ENCODE measurements at regions not wholly inside any gene's neighbourhood (a gene's known extent, or its start where the extent isn't known, plus 50 kb on each side); places are given as distances from the start of the nearest gene placed in this dataset.

DNA sequence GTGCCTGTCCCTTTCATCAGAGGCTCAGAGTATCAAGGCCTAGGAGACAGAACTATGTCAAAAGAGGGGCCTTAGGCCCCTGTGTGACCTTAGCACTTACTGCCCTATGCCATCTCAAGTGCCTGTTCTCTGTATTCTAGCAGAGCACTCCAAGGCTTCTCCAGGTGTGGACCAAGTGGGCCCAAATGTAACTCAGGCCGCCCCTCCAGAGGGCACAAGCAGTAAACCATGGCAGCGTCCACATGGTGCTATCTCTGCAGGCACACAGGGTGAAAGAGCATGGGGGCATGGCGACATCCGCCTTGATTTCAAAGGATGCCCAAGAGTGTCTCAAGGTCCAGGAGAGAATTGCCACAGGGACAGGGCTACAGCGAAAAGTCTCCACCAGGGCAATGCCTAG is 628.7 kb downstream of the RPS29 start:
- H3K4me2 ChIP-seq (replicated peaks; ENCODE audit: extremely low read depth, low read length, poor library complexity, severe bottlenecking): no peak overlapping the region
- no peak overlapping the region for H3K27ac Mint-ChIP-seq
- peaks cover 0 to 4% (median 0%) of the 10 kb centered on the region in 3 donors for H3K27me3 Mint-ChIP-seq (ENCODE audit: low read depth in 3 of 3)
- no peaks in the 10 kb centered on the region for H3K79me2 ChIP-seq (ENCODE audit: insufficient read depth, low read length)
- H3K9ac ChIP-seq (ENCODE audit: insufficient read depth, low read length, poor library complexity, severe bottlenecking): no peak overlapping the region
- H3K36me3 ChIP-seq (replicated peaks in 1 of 2; ENCODE audit: control insufficient read depth in 1 of 2, insufficient read depth in 2 of 2, low read length in 2 of 2): no peaks in the 10 kb centered on the region
- no peak overlapping the region for H2AFZ ChIP-seq (ENCODE audit: insufficient read depth, low read depth, low read length, poor library complexity, severe bottlenecking)
- no peak overlapping the region for H3K4me3 ChIP-seq (replicated peaks in 1 of 3; ENCODE audit: low read depth in 2 of 3, low read length in 3 of 3)
- H3K36me3 Mint-ChIP-seq: no peaks in the 10 kb centered on the region
- intact Hi-C loops (cut with micrococcal nuclease): no loop called here
- no peaks in the 10 kb centered on the region for H4K20me1 ChIP-seq (ENCODE audit: insufficient read depth, low read length)
- H3K9me3 Mint-ChIP-seq: peaks cover 0 to 5% (median 2%) of the 10 kb centered on the region in 7 donors
- H3K9me3 ChIP-seq (replicated peaks in 1 of 2; ENCODE audit: control insufficient read depth in 1 of 2, insufficient read depth in 1 of 2, low read length in 2 of 2): peaks cover 0 to 5% of the 10 kb centered on the region in 2 donors
- no peaks in the 10 kb centered on the region for H3K4me1 ChIP-seq (ENCODE audit: control insufficient read depth in 1 of 2, insufficient read depth in 2 of 2, low read length in 2 of 2)
- 94% methylated on average over 5 of the region's 5 CpGs for WGBS (ENCODE audit: insufficient coverage)
- no peaks in the 10 kb centered on the region for H3K4me1 Mint-ChIP-seq
- H3K27me3 ChIP-seq (ENCODE audit: control insufficient read depth in 2 of 2, insufficient read depth in 2 of 2, low read length in 2 of 2): no peaks in the 10 kb centered on the region
- DNase-seq: no peak
- no peak overlapping the region for H3K27ac ChIP-seq (ENCODE audit: low read depth in 1 of 2, low read length in 2 of 2)
- H3K4me3 Mint-ChIP-seq: no peak overlapping the region
- no peak for TF ChIP-seq CTCF (IDR thresholded peaks at IDR 0.05)

DNA sequence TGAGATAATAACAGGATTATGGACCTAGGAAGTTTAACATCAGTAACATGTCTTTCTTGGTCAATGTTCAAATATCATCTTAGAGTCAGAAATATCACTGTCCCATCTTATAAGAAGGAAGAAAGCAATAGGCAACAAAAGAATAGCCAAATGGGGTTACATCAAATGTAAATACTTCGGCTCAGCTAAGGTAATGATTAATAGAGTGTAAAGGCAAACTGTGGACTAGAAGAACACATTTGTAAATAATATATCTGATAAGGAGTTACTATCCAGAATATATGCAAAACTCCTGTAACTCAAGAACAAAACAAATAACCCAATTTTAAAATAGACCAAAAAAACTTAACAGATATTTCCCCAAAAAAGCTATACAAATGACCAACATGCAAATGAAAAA is 630.3 kb downstream of the RPS29 start:
- Histone ChIP-seq H3K4me1 (ENCODE audit: control insufficient read depth in 1 of 2, insufficient read depth in 2 of 2, low read length in 2 of 2) (no peaks in the 10 kb centered on the region), H4K20me1 (ENCODE audit: insufficient read depth, low read length) (no peaks in the 10 kb centered on the region), H3K9me3 (replicated peaks in 1 of 2; ENCODE audit: control insufficient read depth in 1 of 2, insufficient read depth in 1 of 2, low read length in 2 of 2) (peaks cover 0 to 5% of the 10 kb centered on the region in 2 donors), H3K79me2 (ENCODE audit: insufficient read depth, low read length) (no peaks in the 10 kb centered on the region), H3K27me3 (ENCODE audit: control insufficient read depth in 2 of 2, insufficient read depth in 2 of 2, low read length in 2 of 2) (no peaks in the 10 kb centered on the region), H2AFZ (ENCODE audit: insufficient read depth, low read depth, low read length, poor library complexity, severe bottlenecking) (no peak overlapping the region), H3K4me3 (replicated peaks in 1 of 3; ENCODE audit: low read depth in 2 of 3, low read length in 3 of 3) (no peak overlapping the region), H3K9ac (ENCODE audit: insufficient read depth, low read length, poor library complexity, severe bottlenecking) (no peak overlapping the region), H3K4me2 (replicated peaks; ENCODE audit: extremely low read depth, low read length, poor library complexity, severe bottlenecking) (no peak overlapping the region), H3K36me3 (replicated peaks in 1 of 2; ENCODE audit: control insufficient read depth in 1 of 2, insufficient read depth in 2 of 2, low read length in 2 of 2) (no peaks in the 10 kb centered on the region), H3K27ac (ENCODE audit: low read depth in 1 of 2, low read length in 2 of 2) (no peak overlapping the region)
- intact Hi-C loops (cut with micrococcal nuclease): no loop called here
- no peaks in the 10 kb centered on the region for H3K36me3 Mint-ChIP-seq
- WGBS (ENCODE audit: insufficient coverage): no CpG with 5 or more reads among the region's 1 CpG
- H3K4me1 Mint-ChIP-seq: no peaks in the 10 kb centered on the region
- peaks cover 0 to 4% (median 0%) of the 10 kb centered on the region in 3 donors for H3K27me3 Mint-ChIP-seq (ENCODE audit: low read depth in 3 of 3)
- no peak overlapping the region for H3K27ac Mint-ChIP-seq
- peaks cover 0 to 5% (median 2%) of the 10 kb centered on the region in 7 donors for H3K9me3 Mint-ChIP-seq
- no peak for TF ChIP-seq CTCF (IDR thresholded peaks at IDR 0.05)
- H3K4me3 Mint-ChIP-seq: no peak overlapping the region
- no peak for DNase-seq
